DMS53 treated with DMSO at 0.1 percent for 48 hours (cell line): ENCODE measurements at regions not wholly inside any gene's neighbourhood (a gene's known extent, or its start where the extent isn't known, plus 50 kb on each side); places are given as distances from the start of the nearest gene placed in this dataset.
A peak's percentile ranks its signal among the peaks of the same experiment; 100 is the strongest.

Experiments used
- DNase-seq: peaks from one replicate; lab custom pipeline; 2025; ENCODE audit not compliant: unreplicated experiment; lab: John Stamatoyannopoulos, UW

DNA sequence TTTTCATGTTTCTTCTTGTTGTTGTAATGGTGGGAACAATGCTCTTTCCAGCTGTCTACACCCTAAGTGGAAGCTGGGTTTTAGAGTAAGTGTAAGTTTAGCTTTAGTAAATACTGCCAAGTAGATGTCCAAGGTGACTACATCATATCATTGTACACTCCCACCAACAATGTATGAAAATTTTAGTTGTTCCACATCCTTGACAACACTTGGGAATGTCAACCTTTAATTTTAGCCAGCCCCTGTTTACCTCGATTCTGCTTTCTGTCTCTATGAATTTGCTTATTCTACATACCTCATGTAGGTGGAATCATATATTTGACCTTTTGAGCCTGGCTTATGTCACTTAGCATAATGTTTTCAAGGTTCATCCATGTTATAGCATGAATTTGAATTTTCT, 93.0 kb downstream of the MTPAP start:
- DNase-seq: no peak

DNA sequence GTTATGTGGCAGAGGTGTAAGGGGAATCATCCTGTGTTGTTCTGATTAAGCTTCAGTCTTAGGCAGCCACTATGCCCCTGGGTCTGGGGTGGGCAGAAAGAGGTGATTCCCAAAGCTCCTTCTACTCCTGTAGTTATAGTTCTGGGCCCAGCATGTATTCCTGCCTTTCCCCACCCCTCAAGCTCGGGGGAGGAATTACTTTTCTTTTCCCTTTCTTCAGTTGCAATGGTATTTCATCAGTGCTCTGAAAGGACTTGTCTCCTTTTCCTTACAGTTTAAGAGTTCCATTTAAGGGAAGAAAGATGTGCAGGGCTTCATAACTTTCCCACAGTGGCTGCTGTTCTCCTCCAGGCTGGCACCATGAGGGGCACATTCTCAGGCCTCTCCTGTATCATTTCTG, 94.2 kb downstream of the MTPAP start:
- DNase-seq: no peak

DNA sequence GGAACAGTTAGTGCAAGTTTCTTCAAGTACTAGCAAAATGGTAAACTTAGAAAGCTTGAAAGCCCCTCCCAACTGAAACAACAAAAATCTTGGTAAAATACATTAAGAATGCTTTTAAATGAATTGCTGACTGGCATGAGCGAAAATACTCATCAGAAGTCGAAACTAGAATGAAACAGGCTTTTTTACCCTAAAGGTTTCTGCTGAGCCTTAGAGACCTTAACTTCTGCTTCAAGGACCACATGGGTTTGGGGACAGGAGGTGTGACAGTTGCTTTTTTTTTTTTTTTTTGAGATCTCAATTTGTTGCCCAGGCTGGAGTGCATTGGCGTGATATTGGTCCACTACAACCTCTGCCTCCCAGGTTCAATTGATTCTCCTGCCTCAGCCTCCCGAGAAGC, 100.3 kb downstream of the MTPAP start:
- DNase-seq: no peak

DNA sequence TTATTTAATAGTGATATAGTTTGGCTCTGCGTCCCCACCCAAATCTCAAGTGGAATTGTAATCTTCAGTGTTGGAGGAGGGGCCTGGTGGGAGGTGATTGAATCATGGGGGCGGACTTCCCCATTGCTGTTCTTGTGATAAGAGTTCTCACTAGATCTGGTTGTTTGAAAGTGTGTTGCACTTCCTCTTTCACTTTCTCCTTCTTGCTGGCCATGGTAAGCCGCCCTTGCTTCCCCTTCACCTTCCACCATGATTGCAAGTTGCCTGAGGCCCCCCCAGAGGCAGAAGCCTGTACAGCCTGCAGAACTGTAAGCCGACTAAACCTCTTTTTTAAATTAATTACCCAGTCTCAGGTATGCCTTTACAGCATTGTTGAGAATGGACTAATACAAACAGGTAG, 101.4 kb downstream of the MTPAP start:
- DNase-seq: no peak

DNA sequence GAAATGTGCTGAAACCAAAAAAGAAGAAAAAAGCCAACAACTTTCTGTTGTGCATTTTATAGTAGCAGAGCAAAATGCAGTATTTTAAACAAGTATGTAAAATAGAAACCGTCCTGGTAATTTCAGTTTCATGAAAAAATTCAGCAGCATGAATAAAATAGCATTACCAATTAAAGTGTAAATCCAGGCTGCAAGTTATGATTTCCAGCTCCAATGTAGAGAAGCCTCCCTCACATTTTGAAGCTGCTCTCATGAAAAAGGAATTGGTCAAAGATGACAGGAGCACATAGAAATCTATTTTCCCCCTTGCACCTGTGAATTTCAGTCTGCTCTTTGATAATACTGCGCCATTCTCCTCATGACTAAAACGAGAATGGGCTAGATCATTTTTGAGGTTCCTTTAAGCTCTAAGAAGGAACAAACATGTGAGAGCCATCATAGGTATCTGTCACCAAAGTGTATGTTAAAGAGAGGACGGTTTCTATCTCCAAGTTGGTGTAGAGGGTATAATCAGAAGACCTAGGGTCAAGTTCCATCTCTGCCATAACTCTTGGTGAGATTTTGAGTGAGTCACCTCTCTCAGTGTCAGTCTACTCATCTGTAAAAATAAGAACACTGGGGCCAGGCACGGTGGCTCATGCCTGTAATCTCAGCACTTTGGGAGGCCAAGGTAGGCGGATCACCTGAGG, 107.5 kb downstream of the MTPAP start:
- no peak for DNase-seq

DNA sequence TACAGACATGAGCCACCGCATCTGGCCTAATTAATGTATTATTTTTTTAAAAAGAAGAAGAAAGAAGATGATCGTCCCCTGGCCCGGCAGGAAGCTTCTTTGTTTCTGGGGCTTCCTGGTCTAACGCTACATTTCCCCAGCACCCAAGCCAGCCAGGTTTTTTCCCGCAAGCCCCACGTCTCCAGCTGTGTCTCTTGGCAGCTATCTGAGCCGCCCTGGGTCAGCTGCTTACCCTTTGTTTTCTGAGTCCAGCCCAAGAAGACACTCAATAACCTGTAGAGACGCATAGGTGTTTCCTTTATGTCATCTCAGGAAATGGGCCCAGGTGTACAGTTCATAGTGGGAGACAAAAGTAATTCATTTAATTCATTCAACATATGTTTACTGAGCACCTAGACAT, 110.2 kb downstream of the MTPAP start:
- DNase-seq: no peak

DNA sequence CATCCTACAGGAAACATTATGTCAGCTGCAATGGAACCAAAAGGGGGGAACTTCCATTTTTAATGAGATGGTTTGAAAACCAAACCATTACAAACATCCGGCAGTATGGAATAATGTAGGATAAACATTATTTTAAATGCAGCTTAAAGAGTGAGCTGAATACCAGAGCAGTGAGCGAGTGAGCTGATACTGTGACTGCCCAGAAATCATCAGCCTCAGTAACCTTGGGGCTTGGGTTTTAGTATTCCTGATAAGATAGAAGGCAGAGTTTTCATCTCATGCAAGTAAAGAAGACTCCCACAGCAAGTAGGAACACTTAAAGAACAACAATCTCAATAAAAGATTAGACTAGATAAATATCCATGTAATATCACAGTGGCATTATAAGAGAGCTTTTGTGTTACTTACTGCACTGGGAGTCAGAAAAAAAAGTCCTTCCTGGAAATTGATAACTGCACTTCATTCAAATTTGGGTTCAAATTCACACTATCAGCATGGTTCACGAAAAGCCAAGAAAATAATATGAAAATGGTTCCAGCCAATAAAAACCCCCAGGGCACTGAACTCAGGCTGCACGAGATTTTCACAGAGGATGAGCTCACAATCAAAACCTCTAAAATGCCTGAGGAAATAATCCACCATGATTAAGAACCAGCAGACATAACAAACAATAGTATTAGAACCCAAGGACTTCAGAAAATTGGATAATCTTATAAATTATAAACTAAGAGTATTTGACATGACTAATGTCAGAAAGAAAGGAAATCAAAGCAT, 115.7 kb downstream of the MTPAP start:
- no peak for DNase-seq

DNA sequence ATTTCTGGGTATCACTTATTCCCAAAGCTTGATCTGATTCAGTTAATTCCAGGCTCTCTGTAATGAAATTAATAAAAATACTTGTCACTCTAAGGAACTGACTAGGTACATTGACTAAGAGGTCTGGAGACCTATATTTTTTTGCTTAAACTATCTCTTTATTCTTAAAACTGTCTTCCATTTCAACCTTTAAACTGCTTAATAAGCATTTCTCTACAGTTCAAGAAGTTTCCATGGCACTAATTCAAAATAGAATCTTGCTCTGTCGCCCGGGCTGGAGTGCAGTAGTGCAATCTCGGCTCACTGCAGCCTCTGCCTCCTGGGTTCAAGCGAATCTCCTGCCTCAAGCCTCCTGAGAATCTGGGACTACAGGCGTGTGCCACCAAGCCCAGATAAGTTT, 117.4 kb downstream of the MTPAP start:
- no peak for DNase-seq

DNA sequence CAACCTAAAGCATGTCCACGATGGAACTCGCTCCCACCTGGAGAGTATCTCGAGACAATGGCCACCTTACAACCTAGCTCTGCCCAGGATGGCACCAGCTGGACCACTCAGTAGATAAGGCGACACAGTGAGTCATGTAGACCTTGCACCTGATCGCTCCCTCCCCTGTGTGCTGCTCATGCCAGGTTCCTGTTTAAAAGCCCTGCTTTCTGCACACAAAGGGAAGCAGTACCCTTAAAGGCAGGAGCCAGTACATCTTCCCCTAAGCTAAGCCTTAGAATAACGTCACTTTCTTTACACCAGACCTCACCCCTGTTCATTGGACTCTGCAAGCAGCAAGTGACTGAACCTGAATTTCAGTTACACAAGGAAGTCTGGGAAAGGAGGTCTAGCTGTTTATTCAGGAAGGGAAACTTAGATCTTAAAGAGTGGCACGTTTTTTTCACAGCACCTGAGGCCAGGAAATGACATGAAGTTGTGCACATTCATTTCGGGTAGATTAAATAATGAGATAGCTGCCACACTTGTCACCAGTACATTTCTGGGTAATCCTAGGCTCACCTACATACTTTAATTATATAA, 117.9 kb downstream of the MTPAP start:
- no peak for DNase-seq

DNA sequence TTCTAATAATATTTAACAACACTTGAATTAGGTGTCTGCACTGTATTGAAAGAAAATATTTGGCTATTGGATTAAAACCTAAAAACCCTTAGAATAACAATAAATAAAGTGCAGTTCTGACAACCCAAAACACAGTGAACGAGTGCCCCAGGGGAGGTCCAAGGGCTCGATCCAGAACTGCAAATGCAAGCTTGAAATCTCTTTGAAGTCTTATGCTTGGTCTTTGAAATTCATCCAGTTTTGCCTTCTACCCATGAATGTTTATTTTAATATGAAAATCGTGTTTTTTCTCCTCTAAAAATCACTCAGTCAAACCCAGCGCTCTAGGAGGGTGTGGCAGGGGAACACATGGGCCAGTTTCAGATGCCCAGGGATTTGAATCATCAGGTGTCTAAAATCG, 119.5 kb downstream of the MTPAP start:
- DNase-seq: no peak

DNA sequence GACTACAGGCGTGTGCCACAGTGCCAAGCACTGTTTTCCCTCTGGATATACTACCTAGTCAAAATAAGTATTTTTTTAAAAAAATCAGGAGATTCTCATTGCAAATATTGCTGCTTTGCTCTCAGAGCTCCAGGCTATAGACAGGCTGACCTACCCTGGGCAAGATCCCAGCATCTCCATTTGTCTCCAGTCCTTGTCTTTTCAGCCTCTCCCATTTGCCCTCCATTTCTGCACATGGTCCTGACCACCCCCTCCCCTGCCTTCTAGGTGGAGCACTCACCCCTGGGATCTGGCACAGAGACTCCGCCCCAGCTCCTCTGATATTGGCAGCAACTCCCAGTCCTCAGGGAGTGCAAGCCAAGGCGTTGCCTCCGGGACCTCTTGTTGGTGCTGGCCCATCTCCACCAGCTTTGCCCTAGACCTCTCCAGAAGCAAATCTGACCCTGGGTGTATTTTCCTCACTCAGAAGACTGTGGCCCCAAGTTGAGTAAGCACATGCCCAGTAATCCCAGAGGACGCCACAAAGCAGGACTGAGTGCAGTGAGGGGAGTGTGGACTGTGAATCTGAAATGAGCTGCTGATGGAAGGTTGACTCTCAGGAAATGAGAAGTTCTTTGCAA, 120.6 kb downstream of the MTPAP start:
- DNase-seq: no peak

DNA sequence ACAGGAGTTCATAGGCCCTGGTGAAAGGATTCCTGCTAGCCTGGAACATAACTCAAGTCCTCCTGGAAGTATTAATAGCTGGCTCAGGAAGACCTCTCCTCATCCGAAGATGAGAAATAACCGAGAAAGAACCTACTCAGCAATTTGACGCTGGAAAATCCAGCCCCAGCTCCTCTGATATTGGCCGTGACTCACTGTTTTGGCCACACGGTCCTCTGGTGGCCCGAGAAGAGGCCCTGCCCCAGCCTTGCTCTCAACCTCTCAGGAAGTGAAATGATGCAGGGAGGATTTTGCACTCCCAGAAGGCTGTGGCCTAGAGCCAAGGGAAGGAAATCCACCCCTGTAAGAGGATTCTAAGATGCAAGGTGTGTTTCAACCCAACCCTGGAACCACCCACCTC, 121.6 kb downstream of the MTPAP start:
- no peak for DNase-seq

DNA sequence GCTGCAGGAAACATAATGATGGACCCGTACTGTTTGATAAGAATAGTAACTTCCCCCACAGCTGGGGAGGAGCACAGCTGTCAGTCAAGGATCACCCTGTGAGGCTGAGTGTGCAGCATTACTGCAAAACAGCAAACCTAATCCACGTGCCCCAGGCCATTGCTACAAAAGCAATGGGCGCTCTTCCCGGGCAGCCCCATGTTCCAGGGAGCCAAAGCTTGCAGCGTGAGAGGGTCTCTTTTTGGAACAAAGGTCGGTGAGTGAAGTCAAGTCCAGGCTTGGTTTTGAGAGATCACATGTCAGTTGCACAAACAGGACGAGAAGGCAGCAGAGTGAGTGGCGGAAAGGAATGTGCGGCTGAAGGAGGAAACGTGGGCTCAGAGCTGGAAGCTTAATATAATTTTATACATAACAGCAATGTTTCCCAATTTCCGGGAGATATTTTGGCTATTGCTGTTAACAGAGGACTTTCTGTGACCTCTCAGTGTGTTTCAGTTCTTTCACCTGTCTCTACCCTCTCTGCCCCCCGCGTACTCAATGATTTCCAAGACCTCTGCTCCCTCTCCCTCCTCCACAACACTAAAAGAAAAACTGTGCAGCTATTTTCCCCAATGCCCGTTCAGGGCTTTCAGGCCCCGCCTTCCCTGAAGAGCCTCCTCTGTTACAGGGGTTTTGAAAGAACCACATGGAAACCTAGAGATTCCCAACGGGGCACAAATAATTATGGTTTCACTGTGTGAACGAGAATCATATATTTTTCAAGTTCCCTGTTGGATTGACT, 128.9 kb downstream of the MTPAP start:
- peak; percentile 11 for DNase-seq

DNA sequence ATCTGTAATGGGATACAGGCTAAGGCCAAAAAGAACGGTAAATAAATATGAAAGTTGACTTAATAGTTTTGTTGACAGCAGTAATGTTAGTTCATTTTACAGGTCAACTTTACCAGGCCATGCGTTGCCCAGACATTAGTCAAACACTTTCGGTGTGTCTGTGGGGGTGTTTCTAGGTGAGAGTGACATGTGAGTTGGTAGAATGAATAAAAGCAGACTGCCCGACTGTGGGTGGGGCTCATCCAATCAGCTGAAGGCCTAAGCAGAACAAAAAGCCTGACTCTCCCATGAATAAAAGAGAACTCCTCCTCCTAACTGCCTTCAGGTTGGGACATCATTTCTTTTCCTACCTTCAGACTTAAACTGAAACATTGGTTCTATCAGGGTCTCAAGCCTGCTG, 132.3 kb downstream of the MTPAP start:
- no peak for DNase-seq

DNA sequence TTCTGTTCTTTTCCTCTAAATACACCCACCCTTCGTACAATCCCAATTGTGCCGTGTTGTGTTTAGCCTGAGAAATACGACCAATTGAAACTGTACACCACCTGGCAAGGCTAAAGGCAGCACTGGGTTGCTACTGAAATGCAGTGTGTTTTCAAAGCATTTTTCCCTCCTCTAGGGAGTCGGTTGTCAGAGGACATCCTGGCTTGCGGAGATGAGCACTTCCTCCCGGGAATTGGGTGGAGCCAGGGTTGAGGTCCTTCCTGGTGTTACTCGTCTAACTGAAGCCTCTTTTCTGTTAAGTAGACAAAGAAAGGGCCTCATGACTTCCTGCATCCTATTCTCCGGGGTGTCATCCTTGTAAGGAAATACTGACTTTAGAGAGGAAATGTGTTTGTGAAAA, 133.5 kb downstream of the MTPAP start:
- no peak for DNase-seq

DNA sequence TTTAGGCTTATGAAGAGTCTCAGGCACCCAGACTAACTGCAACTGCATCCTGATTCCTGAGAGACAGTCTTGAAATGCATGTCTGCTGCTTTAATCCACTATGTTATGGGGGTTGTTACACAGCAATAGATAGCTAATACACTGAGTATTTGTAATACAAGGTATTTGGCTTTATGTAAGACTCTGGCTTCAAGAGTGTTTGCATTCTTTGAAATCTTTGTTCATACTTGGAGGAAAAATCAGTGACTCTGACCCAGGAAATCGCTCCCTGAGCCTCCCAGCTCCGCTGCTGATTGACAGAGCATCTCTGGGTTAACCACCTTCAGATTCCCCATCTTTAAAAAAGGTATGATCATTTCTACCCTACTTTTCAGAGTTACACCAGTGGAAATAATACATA, 133.9 kb downstream of the MTPAP start:
- no peak for DNase-seq

DNA sequence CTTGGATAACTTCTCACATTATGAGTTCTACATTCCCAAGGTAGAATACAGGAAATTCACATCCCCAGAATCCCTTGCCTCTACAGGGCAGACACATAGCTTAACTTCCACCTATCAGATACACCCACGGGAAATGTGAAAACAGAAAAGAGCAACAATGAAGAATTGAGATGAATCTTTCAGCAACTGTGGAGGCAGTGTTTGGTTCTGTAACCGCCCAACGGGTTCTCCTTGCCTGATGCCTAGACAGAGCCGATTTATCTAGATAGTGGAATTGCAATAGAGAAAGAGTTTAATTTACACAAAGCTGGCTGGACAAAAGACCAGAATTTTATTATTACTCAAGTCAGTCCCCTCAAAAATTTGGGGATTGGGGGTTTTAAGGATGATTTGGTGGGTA, 138.8 kb downstream of the MTPAP start:
- no peak for DNase-seq

DNA sequence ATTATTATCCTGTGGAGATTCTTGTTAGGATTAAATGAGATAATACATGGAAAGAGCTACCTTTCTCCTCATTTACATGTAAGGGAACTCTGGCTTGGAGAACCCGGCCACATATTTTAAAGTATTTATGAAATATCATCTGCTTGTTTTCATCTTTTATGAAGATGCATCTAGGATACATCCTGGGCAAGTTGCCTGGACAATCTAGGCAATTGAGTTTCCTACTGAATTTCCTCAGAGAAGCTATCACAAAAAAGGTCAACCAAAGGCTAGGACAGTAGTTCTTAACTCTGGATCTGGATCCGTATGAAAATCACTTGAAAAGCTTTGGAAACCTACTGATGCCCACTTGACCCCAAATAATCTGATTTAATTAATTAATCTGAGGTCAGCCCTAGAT, 140.7 kb downstream of the MTPAP start:
- no peak for DNase-seq

DNA sequence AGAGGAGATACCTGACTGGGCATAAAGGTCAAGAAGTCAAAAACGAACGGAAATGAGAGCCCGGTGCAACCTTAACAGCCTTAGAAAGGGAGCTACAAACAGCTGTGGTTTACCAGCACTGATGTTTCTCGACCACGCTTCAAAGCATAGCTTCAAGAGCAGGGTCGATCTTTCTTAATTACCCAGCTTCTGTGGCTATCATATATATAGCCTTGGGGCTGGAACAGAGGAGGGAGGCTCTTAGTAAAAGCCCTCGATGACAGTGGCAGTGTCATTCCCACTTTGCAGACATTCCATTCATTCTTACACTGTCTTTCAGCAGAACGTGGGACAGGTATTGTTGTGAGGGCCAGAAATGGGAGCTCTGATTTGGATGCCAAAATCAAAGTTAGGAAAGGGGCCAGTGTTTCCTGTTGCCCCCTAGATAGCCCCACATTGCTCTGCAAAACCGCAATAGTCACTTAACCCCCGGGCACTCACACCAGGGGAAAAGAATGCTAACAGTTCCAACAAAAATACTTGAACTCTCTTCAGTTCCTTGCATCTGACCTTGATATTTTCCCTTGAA, 141.5 kb downstream of the MTPAP start:
- no peak for DNase-seq

DNA sequence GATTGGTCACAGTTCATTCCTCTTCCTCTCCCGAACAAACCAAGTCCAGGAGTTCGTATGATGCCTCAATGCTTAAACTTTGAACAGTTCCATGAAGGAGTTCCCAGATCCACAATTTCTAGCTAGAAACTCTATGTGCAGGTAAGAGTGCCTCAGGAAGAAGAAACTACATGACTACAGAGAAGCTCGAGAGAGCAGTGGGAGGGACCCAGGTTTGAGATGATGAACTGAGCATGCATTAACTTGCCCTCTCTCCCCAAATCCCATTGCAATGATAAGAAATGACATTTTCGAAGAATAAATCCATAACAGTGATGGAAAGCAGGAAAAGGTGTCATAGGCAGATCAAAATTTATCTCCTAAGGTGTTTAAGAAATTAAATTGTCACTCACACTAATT, 140.6 kb upstream of the JCAD start:
- DNase-seq: no peak
